IPS-20b (cell line): ENCODE measurements at regions not wholly inside any gene's neighbourhood (a gene's known extent, or its start where the extent isn't known, plus 50 kb on each side); places are given as distances from the start of the nearest gene placed in this dataset.
"Not testable (repeated sequence)": the region's sequence is repeated elsewhere in the genome, so short reads cannot be mapped to it uniquely, and the experiment has no call there.

Source experiments
- H3K27ac ChIP-seq: one replicate; pipeline ENCODE4 v1.5.1; 2013; ENCODE audit warnings: low read length
- H3K27me3 ChIP-seq: 2 replicates; pipeline ENCODE4 v1.6.1; 2013; ENCODE audit warnings: mild to moderate bottlenecking, low read length, inconsistent platforms; ENCODE audit not compliant: insufficient read depth
- H3K36me3 ChIP-seq: 2 replicates; pipeline ENCODE4 v1.6.1; 2013; ENCODE audit warnings: low read depth, mild to moderate bottlenecking, inconsistent platforms, low read length, moderate library complexity; ENCODE audit not compliant: insufficient read depth
- H3K4me1 ChIP-seq: 2 replicates; pipeline ENCODE4 v1.6.1; 2013; ENCODE audit warnings: mild to moderate bottlenecking, control low read depth, inconsistent platforms, low read length, moderate library complexity; ENCODE audit not compliant: insufficient read depth
- H3K4me3 ChIP-seq: 2 replicates; pipeline ENCODE4 v1.5.1; 2013; ENCODE audit warnings: mild to moderate bottlenecking, low read length, inconsistent platforms
- H3K9ac ChIP-seq: 2 replicates; pipeline ENCODE4 v1.6.1; 2013; ENCODE audit warnings: low read depth, mild to moderate bottlenecking, inconsistent platforms, low read length, moderate library complexity
- H3K9me3 ChIP-seq: 2 replicates; pipeline ENCODE4 v1.6.1; 2013; ENCODE audit warnings: mild to moderate bottlenecking, low read depth, low read length, inconsistent platforms; ENCODE audit not compliant: insufficient read depth

DNA sequence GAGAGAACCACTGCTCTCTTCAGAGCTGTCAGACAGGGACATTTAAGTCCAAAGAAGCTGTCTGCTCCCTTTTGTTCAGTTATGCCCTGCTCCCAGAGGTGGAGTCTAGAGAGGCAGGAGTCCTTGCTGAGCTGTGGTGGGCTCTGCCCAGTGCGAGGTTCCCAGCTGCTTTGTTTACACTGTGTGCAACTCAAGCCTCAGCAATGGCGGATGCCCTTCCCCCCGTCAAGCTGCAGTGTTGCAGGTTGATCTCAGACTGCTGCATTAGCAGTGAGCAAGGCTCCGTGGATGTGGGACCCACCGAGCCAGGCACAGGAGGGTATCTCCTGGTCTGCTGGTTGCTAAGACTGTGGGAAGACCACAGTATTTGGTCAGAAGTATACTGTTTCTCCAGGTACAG lies 438.9 kb downstream of the ARL4A start:
- Histone ChIP-seq H3K9me3 (no peaks in the 10 kb centered on the region), H3K36me3 (no peaks in the 10 kb centered on the region), H3K9ac (no peak overlapping the region), H3K4me1 (no peaks in the 10 kb centered on the region), H3K27ac (no peak overlapping the region), H3K4me3 (no peak overlapping the region), H3K27me3 (no peaks in the 10 kb centered on the region)

DNA sequence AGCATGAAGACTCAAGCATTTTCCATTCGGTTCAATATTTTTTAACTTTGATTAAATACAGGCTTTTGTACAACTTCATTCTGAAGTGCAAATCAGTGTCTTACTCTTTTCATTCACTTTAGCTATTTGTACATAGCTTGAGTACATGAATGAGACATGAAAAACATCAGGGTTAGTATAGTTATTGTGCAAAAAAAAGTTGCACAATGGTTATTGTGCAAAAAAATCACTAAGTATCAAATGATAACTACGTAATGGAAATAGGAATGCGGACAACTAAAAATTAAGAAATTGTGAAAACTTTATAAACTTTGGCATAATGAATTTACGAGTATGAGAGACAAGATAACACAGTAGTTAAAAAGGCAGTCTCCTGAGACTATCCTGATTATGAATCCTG lies 442.9 kb downstream of the ARL4A start:
- H3K9me3 ChIP-seq = 0 out of 2 replicates have a peak, but pooled peaks cover under 1% of the 10 kb centered on the region
- H3K27me3 ChIP-seq = no peaks in the 10 kb centered on the region
- H3K36me3 ChIP-seq = no peaks in the 10 kb centered on the region
- no peak overlapping the region for H3K4me3 ChIP-seq
- H3K4me1 ChIP-seq = no peaks in the 10 kb centered on the region
- no peak overlapping the region for H3K27ac ChIP-seq
- no peak overlapping the region for H3K9ac ChIP-seq

DNA sequence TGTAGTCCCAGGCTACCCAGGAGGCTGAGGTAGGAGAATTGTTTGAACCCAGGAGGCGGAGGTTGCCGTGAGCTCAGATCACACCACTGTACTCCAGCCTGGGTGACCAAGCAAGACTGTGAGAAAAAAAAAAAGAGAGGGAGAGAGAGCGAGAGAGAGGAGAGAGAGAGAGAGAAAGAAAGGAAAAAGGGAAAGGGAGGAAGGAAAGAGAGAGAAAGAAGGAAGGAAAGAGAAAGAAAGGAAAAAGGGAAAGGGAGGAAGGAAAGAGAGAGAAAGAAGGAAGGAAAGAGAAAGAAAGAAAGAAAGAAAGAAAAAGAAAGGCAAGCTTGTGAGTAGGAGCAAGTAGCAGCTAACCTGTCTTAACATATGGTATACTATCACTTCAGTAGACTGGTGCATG lies 443.5 kb downstream of the ARL4A start:
- H3K27me3 ChIP-seq, H3K4me1 ChIP-seq: not testable (repeated sequence)

DNA sequence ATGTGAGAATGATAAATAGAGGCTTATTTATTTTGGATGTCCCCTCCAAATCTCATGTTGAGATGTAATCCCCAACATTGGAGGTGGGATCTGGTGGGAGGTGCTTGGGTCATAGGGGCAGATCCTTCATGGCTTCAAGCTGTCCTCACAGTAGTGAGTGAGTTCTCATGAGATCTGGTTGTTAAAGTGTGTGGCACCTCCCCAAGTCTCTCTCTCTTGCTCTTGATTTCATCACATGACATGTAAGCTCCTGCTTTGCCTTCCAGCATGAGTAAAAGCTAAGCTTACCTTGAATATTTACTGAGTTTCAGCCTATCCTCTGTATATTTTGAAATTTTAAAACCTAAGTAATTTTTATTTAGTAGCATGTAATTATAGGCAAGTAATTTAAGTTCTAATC lies 444.9 kb downstream of the ARL4A start:
- H3K27me3 ChIP-seq = no peaks in the 10 kb centered on the region
- H3K36me3 ChIP-seq = no peaks in the 10 kb centered on the region
- H3K9me3 ChIP-seq = peaks cover 17% of the 10 kb centered on the region
- no peak overlapping the region for H3K9ac ChIP-seq
- no peaks in the 10 kb centered on the region for H3K4me1 ChIP-seq
- H3K4me3 ChIP-seq = no peak overlapping the region
- no peak overlapping the region for H3K27ac ChIP-seq

More for the DNA sequence above, 443.5 kb downstream of the ARL4A start:
- not testable (repeated sequence) for H3K36me3 ChIP-seq, H3K27ac ChIP-seq, H3K9me3 ChIP-seq, H3K4me3 ChIP-seq, H3K9ac ChIP-seq

DNA sequence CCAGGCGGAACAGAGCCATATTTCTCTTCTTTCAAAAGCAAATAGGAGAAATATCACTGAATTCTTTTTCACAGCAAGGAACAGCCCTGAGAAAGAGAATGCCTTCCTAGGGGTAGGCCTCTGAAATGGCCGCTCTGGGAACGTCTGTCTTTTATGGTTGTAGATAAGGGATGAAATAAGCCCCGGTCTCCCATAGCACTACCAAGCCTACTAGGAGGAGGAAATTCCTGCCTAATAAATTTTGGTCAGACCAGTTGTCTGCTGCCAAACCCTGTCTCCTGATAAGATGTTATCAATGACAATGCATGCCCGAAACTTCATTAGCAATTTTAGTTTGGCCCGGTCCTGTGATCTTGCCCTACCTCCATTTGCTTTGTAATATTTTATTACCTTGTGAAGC lies 448.9 kb downstream of the ARL4A start:
- H3K36me3 ChIP-seq, H3K4me1 ChIP-seq, H3K4me3 ChIP-seq, H3K27me3 ChIP-seq, H3K9ac ChIP-seq, H3K27ac ChIP-seq: not testable (repeated sequence)
- peaks cover 17% of the 10 kb centered on the region for H3K9me3 ChIP-seq

DNA sequence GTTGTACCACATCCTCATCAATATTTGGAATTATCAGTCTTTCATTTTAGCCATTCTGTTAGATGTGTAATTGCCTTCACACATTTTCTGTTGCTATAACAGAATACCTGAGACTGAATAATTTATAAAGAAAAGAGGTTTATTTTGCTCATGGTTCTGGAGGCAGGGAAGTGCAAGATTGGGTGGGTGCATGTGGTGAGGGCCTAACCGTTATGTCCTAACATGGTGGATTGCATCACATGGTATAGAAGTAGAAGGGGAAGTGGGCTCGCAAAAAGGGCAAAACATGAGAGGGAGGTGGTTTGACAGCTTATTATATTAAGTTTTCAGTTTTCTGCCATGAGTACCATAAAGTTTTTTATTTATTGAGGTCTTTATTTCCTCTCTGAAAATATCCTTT lies 452.0 kb downstream of the ARL4A start:
- Histone ChIP-seq H3K27ac (no peak overlapping the region), H3K36me3 (no peaks in the 10 kb centered on the region), H3K9me3 (peaks cover 17% of the 10 kb centered on the region), H3K27me3 (no peaks in the 10 kb centered on the region), H3K4me3 (no peak overlapping the region), H3K9ac (no peak overlapping the region), H3K4me1 (no peaks in the 10 kb centered on the region)

DNA sequence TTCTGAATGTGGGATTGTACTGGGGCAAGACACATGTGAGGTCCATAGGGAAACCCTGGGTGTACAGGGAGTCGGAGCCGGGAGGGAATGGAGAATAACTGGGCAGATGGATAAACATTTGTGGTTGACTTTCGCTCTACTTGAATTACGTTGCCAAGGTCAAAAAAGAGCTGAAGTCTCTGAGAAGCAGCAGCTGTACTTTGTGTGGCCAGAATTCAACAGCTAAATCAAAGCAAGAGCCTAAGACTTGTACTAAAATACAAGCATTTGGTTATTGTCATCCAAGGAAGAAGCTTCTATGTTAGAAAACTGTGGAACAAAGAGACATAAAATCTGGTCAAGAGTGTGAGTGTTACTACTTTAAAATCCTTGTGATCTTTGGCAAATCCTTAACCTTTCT lies 457.2 kb downstream of the ARL4A start:
- no peak overlapping the region for H3K4me3 ChIP-seq
- no peaks in the 10 kb centered on the region for H3K9me3 ChIP-seq
- no peaks in the 10 kb centered on the region for H3K4me1 ChIP-seq
- no peak overlapping the region for H3K27ac ChIP-seq
- no peaks in the 10 kb centered on the region for H3K27me3 ChIP-seq
- no peak overlapping the region for H3K9ac ChIP-seq
- no peaks in the 10 kb centered on the region for H3K36me3 ChIP-seq

DNA sequence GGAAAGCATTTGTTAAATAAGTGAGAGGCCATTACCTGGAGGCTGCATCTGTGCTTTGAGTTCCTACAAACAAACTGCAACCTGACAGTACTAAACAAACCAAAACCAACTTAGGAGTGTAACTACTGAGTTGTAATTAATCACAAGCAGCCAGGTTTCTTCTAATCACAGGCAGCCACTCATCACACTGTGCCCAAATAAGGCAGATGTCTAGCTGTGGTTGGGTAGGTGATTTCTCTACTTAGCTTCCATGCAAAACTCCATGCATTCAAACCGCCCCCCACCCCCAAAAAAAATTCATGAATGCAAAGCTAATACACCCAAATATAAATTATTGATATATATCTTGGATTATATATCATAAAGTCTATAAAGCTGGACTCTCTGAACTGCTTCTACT lies 461.1 kb downstream of the ARL4A start:
- H3K36me3 ChIP-seq = no peaks in the 10 kb centered on the region

DNA sequence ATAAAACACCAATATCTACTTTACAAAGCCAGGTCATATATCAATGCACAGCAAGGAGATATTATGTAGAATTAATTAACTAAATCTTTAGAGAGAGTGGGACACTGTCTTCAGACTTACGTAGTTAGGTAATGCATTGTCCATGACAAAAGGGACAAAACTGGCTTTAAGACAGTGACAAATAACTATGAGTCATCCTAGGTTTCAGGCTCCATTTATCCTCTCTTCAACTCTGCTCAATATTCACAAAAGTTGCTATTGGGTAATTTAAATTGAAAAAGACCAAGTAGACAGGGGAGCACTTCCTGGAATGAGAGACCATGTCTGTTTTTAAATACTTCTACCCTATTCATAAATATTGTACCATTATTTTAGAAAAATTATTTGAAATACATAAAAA lies 464.5 kb downstream of the ARL4A start:
- Histone ChIP-seq H3K9ac (no peak overlapping the region), H3K9me3 (no peaks in the 10 kb centered on the region), H3K27ac (no peak overlapping the region), H3K27me3 (no peaks in the 10 kb centered on the region), H3K4me3 (no peak overlapping the region), H3K36me3 (no peaks in the 10 kb centered on the region), H3K4me1 (no peaks in the 10 kb centered on the region)

More for the DNA sequence above, 461.1 kb downstream of the ARL4A start:
- H3K9ac ChIP-seq = no peak overlapping the region
- H3K4me3 ChIP-seq = no peak overlapping the region
- no peak overlapping the region for H3K27ac ChIP-seq
- H3K9me3 ChIP-seq = no peaks in the 10 kb centered on the region
- no peaks in the 10 kb centered on the region for H3K4me1 ChIP-seq
- H3K27me3 ChIP-seq = no peaks in the 10 kb centered on the region

DNA sequence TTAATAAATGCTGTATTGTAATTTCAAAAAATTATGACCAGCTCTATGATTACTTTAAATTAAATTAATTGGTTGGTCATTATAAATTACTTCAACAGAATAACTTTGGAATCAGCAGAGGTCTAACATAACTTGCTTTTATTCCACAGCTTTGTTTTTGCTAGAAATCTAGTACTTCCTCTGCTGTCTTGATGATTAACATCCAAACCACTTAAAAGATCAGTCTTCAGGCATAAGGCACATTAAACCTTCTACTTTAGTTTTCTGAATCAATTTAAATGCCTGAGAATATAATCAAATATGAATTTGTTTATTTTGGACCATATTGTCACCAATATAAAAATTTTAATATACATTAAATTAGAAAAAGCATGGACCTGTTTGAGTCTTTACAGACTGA lies 465.3 kb downstream of the ARL4A start:
- Histone ChIP-seq H3K36me3 (no peaks in the 10 kb centered on the region), H3K27ac (no peak overlapping the region), H3K4me1 (no peaks in the 10 kb centered on the region), H3K4me3 (no peak overlapping the region), H3K9me3 (no peaks in the 10 kb centered on the region), H3K9ac (no peak overlapping the region), H3K27me3 (no peaks in the 10 kb centered on the region)

DNA sequence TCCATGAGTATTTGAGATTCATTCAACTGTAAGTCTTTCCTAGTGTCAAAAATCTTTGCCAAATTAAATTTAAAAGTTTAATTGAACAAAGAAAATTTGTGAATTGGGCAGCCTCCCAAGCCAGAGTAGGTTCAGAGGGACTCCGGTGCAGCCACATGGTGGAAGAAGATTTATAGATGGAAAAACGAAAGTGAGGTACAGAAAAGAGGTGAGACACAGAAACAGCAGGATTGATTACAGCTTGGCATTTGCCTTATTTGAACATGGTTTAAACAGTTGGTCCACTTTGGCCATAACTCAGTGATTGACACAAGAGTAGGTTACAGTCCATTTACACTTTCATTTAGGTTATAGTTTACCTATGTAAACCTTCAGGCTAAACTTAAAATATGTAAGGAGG lies 465.8 kb downstream of the ARL4A start:
- Histone ChIP-seq H3K27ac (no peak overlapping the region), H3K4me1 (no peaks in the 10 kb centered on the region), H3K9ac (no peak overlapping the region), H3K36me3 (no peaks in the 10 kb centered on the region), H3K4me3 (no peak overlapping the region), H3K9me3 (no peaks in the 10 kb centered on the region), H3K27me3 (no peaks in the 10 kb centered on the region)

DNA sequence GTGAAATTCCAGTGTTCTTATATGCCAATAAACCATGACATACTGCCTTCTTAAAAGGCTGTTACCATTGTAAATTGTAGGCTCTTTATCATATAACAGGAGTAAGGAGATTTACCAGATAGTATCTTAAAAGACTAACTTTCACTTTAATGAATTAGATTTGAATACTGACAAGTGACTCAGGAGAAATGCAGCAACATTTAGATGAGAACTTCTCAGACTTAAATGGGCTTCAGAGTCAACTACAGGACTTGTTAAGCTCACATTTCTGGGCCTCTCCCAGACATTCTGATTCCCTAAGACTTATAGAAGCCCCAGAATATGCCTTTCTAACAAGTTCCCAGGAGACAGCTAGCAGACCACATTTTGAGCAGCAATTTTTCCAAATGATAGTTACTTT lies 466.3 kb downstream of the ARL4A start:
- Histone ChIP-seq H3K4me3 (no peak overlapping the region), H3K27ac (no peak overlapping the region), H3K27me3 (no peaks in the 10 kb centered on the region), H3K4me1 (no peaks in the 10 kb centered on the region), H3K9ac (no peak overlapping the region), H3K36me3 (no peaks in the 10 kb centered on the region), H3K9me3 (no peaks in the 10 kb centered on the region)

DNA sequence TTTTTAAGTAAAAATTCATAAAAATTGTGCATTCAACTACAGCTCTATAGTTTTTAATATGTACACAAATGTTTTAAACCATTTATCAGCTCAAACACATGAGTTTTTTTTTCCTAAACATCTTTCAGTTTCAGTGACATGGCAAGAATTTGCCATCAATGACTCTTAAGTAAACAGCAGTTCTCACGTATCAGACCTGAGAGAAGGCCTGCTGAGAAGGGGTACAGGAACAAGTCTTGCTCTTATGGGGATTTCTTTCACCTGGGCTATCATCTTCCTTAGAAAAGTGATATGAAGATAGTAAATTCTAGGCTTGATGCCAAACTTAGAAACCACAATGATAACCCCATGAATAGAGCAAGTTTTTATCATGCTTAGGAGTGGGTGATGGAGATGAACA lies 467.8 kb downstream of the ARL4A start:
- H3K9ac ChIP-seq = no peak overlapping the region
- H3K36me3 ChIP-seq = no peaks in the 10 kb centered on the region
- H3K27me3 ChIP-seq = no peaks in the 10 kb centered on the region
- H3K4me1 ChIP-seq = no peaks in the 10 kb centered on the region
- no peak overlapping the region for H3K27ac ChIP-seq
- no peak overlapping the region for H3K4me3 ChIP-seq
- H3K9me3 ChIP-seq = no peaks in the 10 kb centered on the region
